ENCODE measurements at regions not wholly inside any gene's neighbourhood (a gene's known extent, or its start where the extent isn't known, plus 50 kb on each side); places are given as distances from the start of the nearest gene placed in this dataset.

GRCh38 chr13:44293374-44293773 is 80.2 kb upstream of the SERP2 start:
- Histone ChIP-seq H2AFZ (ENCODE audit: low read length) (no peak overlapping the region), H3K79me2 (ENCODE audit: low read length) (no peaks in the 10 kb centered on the region), H3K9me3 (ENCODE audit: low read length) (no peaks in the 10 kb centered on the region), H3K27ac (ENCODE audit: low read length) (no peak overlapping the region), H3K27me3 (ENCODE audit: low read length) (no peaks in the 10 kb centered on the region), H3K4me1 (ENCODE audit: low read length) (no peaks in the 10 kb centered on the region), H3K4me2 (ENCODE audit: low read depth, low read length, poor library complexity, severe bottlenecking) (no peak overlapping the region), H3K4me3 (ENCODE audit: low read length) (no peak overlapping the region), H3K9me2 (replicated peaks; ENCODE audit: insufficient read depth, low read length) (no peaks in the 10 kb centered on the region), H3K36me3 (ENCODE audit: insufficient read depth, low read length) (no peaks in the 10 kb centered on the region), H4K20me1 (ENCODE audit: insufficient read depth, low read depth, low read length) (no peaks in the 10 kb centered on the region), H3K9ac (ENCODE audit: low read length) (no peak overlapping the region)
- DNase-seq = no peak

GRCh38 chr13:44293908-44294735 is 79.5 kb upstream of the SERP2 start:
- no peak overlapping the region for H3K4me2 ChIP-seq (ENCODE audit: low read depth, low read length, poor library complexity, severe bottlenecking)
- H2AFZ ChIP-seq (ENCODE audit: low read length) = no peak overlapping the region
- H3K9ac ChIP-seq (ENCODE audit: low read length) = no peak overlapping the region

GRCh38 chr13:44294876-44295275 is 78.7 kb upstream of the SERP2 start:
- H3K4me1 ChIP-seq (ENCODE audit: low read length) = no peaks in the 10 kb centered on the region
- no peak overlapping the region for H3K4me2 ChIP-seq (ENCODE audit: low read depth, low read length, poor library complexity, severe bottlenecking)
- no peaks in the 10 kb centered on the region for H3K9me3 ChIP-seq (ENCODE audit: low read length)
- H3K27ac ChIP-seq (ENCODE audit: low read length) = no peak overlapping the region
- H3K79me2 ChIP-seq (ENCODE audit: low read length) = no peaks in the 10 kb centered on the region
- H3K9me2 ChIP-seq (replicated peaks; ENCODE audit: insufficient read depth, low read length) = no peaks in the 10 kb centered on the region
- no peak for DNase-seq
- H3K4me3 ChIP-seq (ENCODE audit: low read length) = no peak overlapping the region
- H3K9ac ChIP-seq (ENCODE audit: low read length) = no peak overlapping the region
- no peaks in the 10 kb centered on the region for H4K20me1 ChIP-seq (ENCODE audit: insufficient read depth, low read depth, low read length)
- H2AFZ ChIP-seq (ENCODE audit: low read length) = no peak overlapping the region
- H3K36me3 ChIP-seq (ENCODE audit: insufficient read depth, low read length) = no peaks in the 10 kb centered on the region
- no peaks in the 10 kb centered on the region for H3K27me3 ChIP-seq (ENCODE audit: low read length)

More at GRCh38 chr13:44293908-44294735, 79.5 kb upstream of the SERP2 start:
- Histone ChIP-seq H3K4me3 (ENCODE audit: low read length) (no peak overlapping the region), H3K9me2 (replicated peaks; ENCODE audit: insufficient read depth, low read length) (no peaks in the 10 kb centered on the region), H3K4me1 (ENCODE audit: low read length) (no peaks in the 10 kb centered on the region), H3K27ac (ENCODE audit: low read length) (no peak overlapping the region), H3K9me3 (ENCODE audit: low read length) (no peaks in the 10 kb centered on the region), H3K27me3 (ENCODE audit: low read length) (no peaks in the 10 kb centered on the region), H4K20me1 (ENCODE audit: insufficient read depth, low read depth, low read length) (no peaks in the 10 kb centered on the region), H3K36me3 (ENCODE audit: insufficient read depth, low read length) (no peaks in the 10 kb centered on the region), H3K79me2 (ENCODE audit: low read length) (no peaks in the 10 kb centered on the region)
- DNase-seq = no peak

- Histone ChIP-seq H3K9ac (ENCODE audit: low read length) (no peak overlapping the region), H3K9me3 (ENCODE audit: low read length) (no peaks in the 10 kb centered on the region), H3K9me2 (replicated peaks; ENCODE audit: insufficient read depth, low read length) (no peaks in the 10 kb centered on the region), H3K79me2 (ENCODE audit: low read length) (no peaks in the 10 kb centered on the region), H3K4me1 (ENCODE audit: low read length) (no peaks in the 10 kb centered on the region; the same call in 1 of the 2 replicates), H2AFZ (ENCODE audit: low read length) (no peak overlapping the region), H3K4me2 (ENCODE audit: low read depth, low read length, poor library complexity, severe bottlenecking) (no peak overlapping the region), H3K27me3 (ENCODE audit: low read length) (0 out of 2 replicates have a peak, but pooled peaks cover 8% of the 10 kb centered on the region), H3K4me3 (ENCODE audit: low read length) (no peak overlapping the region), H3K36me3 (ENCODE audit: insufficient read depth, low read length) (no peaks in the 10 kb centered on the region), H3K27ac (ENCODE audit: low read length) (no peak overlapping the region), H4K20me1 (ENCODE audit: insufficient read depth, low read depth, low read length) (no peaks in the 10 kb centered on the region)
- no peak for DNase-seq
Observed at GRCh38 chr13:44296856-44297255, 76.8 kb upstream of the SERP2 start.

GRCh38 chr13:44298314-44298713 is 75.3 kb upstream of the SERP2 start:
- no peak overlapping the region for H3K4me2 ChIP-seq (ENCODE audit: low read depth, low read length, poor library complexity, severe bottlenecking)

GRCh38 chr13:44299152-44299943 is 74.3 kb upstream of the SERP2 start:
- no peak overlapping the region for H3K4me2 ChIP-seq (ENCODE audit: low read depth, low read length, poor library complexity, severe bottlenecking)
- no peak overlapping the region for H3K27ac ChIP-seq (ENCODE audit: low read length)
- H2AFZ ChIP-seq (ENCODE audit: low read length) = no peak overlapping the region

More at GRCh38 chr13:44298314-44298713, 75.3 kb upstream of the SERP2 start:
- Histone ChIP-seq H3K79me2 (ENCODE audit: low read length) (no peaks in the 10 kb centered on the region), H3K9me2 (replicated peaks; ENCODE audit: insufficient read depth, low read length) (no peaks in the 10 kb centered on the region), H4K20me1 (ENCODE audit: insufficient read depth, low read depth, low read length) (no peaks in the 10 kb centered on the region), H3K4me3 (ENCODE audit: low read length) (no peak overlapping the region), H3K4me1 (ENCODE audit: low read length) (peaks cover 3% of the 10 kb centered on the region; the same call in 1 of the 2 replicates), H3K27me3 (ENCODE audit: low read length) (0 out of 2 replicates have a peak, but pooled peaks cover 8% of the 10 kb centered on the region), H3K9ac (ENCODE audit: low read length) (no peak overlapping the region), H3K9me3 (ENCODE audit: low read length) (no peaks in the 10 kb centered on the region), H2AFZ (ENCODE audit: low read length) (no peak overlapping the region), H3K27ac (ENCODE audit: low read length) (no peak overlapping the region), H3K36me3 (ENCODE audit: insufficient read depth, low read length) (no peaks in the 10 kb centered on the region)
- DNase-seq = no peak

GRCh38 chr13:44300895-44301638 is 72.6 kb upstream of the SERP2 start:
- no peak for DNase-seq
- H3K79me2 ChIP-seq (ENCODE audit: low read length) = no peaks in the 10 kb centered on the region
- no peak overlapping the region for H3K4me2 ChIP-seq (ENCODE audit: low read depth, low read length, poor library complexity, severe bottlenecking)
- H2AFZ ChIP-seq (ENCODE audit: low read length) = no peak overlapping the region
- H3K9me3 ChIP-seq (ENCODE audit: low read length) = no peaks in the 10 kb centered on the region
- no peak overlapping the region for H3K27ac ChIP-seq (ENCODE audit: low read length)
- H3K27me3 ChIP-seq (ENCODE audit: low read length) = 0 out of 2 replicates have a peak, but pooled peaks cover 8% of the 10 kb centered on the region
- no peaks in the 10 kb centered on the region for H3K36me3 ChIP-seq (ENCODE audit: insufficient read depth, low read length)
- no peak overlapping the region for H3K9ac ChIP-seq (ENCODE audit: low read length)
- no peaks in the 10 kb centered on the region for H3K9me2 ChIP-seq (replicated peaks; ENCODE audit: insufficient read depth, low read length)
- H3K4me1 ChIP-seq (ENCODE audit: low read length) = peaks cover 3% of the 10 kb centered on the region; the same call in 1 of the 2 replicates
- H4K20me1 ChIP-seq (ENCODE audit: insufficient read depth, low read depth, low read length) = no peaks in the 10 kb centered on the region
- no peak overlapping the region for H3K4me3 ChIP-seq (ENCODE audit: low read length)

More at GRCh38 chr13:44299152-44299943, 74.3 kb upstream of the SERP2 start:
- Histone ChIP-seq H3K9ac (ENCODE audit: low read length) (no peak overlapping the region), H3K9me2 (replicated peaks; ENCODE audit: insufficient read depth, low read length) (no peaks in the 10 kb centered on the region), H3K4me1 (ENCODE audit: low read length) (peaks cover 3% of the 10 kb centered on the region; the same call in 1 of the 2 replicates), H3K27me3 (ENCODE audit: low read length) (0 out of 2 replicates have a peak, but pooled peaks cover 8% of the 10 kb centered on the region), H3K79me2 (ENCODE audit: low read length) (no peaks in the 10 kb centered on the region), H3K9me3 (ENCODE audit: low read length) (no peaks in the 10 kb centered on the region), H3K36me3 (ENCODE audit: insufficient read depth, low read length) (no peaks in the 10 kb centered on the region), H4K20me1 (ENCODE audit: insufficient read depth, low read depth, low read length) (no peaks in the 10 kb centered on the region), H3K4me3 (ENCODE audit: low read length) (no peak overlapping the region)
- no peak for DNase-seq

Measured in Karpas-422 (cell line).